HEK293 (cell line): ENCODE measurements at regions not wholly inside any gene's neighbourhood (a gene's known extent, or its start where the extent isn't known, plus 50 kb on each side); places are given as distances from the start of the nearest gene placed in this dataset.

Source experiments
- EGR2 ChIP-seq: fragments of 450-650 bp; formaldehyde crosslinking; IDR thresholded peaks from 2 replicates; pipeline ENCODE4 v1.5.1; 2016; ENCODE audit warnings: low read depth, missing biosample characterization, missing genetic modification characterization
- HOXD13 ChIP-seq: sonication (generic); formaldehyde crosslinking; IDR thresholded peaks from 2 replicates; pipeline ENCODE4 v1.8.0; 2022; ENCODE audit warnings: missing genetic modification reagents, borderline replicate concordance
- KLF8 ChIP-seq: fragments of 450-650 bp; formaldehyde crosslinking; IDR thresholded peaks from 2 replicates; pipeline ENCODE4 v1.5.1; 2016; ENCODE audit warnings: missing biosample characterization, missing genetic modification characterization
- SCRT2 ChIP-seq: fragments of 450-650 bp; formaldehyde crosslinking; IDR thresholded peaks from 2 replicates; pipeline ENCODE4 v1.5.1; 2016; ENCODE audit warnings: missing biosample characterization, missing genetic modification characterization
- ZEB2 ChIP-seq: fragments of 450-650 bp; formaldehyde crosslinking; IDR thresholded peaks from 2 replicates; pipeline ENCODE4 v1.5.1; 2016; ENCODE audit warnings: missing biosample characterization, missing genetic modification characterization
- ZNF121 ChIP-seq: fragments of 450-650 bp; formaldehyde crosslinking; IDR thresholded peaks from 2 replicates; pipeline ENCODE4 v1.5.1; 2016; ENCODE audit warnings: missing biosample characterization, missing genetic modification characterization
- ZNF146 ChIP-seq: fragments of 450-650 bp; formaldehyde crosslinking; IDR thresholded peaks from 2 replicates; pipeline ENCODE4 v1.5.1; 2016; ENCODE audit warnings: missing biosample characterization, missing genetic modification characterization
- ZNF211 ChIP-seq: fragments of 450-650 bp; formaldehyde crosslinking; IDR thresholded peaks from 2 replicates; pipeline ENCODE4 v1.5.1; 2016; ENCODE audit warnings: low read depth, missing biosample characterization, missing genetic modification characterization
- ZNF239 ChIP-seq: fragments of 450-650 bp; formaldehyde crosslinking; IDR thresholded peaks from 2 replicates; pipeline ENCODE4 v1.5.1; 2016; ENCODE audit warnings: missing biosample characterization, missing genetic modification characterization
- ZNF24 ChIP-seq: fragments of 450-650 bp; formaldehyde crosslinking; IDR thresholded peaks from 2 replicates; pipeline ENCODE4 v1.5.1; 2016; ENCODE audit warnings: missing biosample characterization, missing genetic modification characterization
- ZNF266 ChIP-seq: fragments of 450-650 bp; formaldehyde crosslinking; IDR thresholded peaks from 2 replicates; pipeline ENCODE4 v1.5.1; 2016; ENCODE audit warnings: missing biosample characterization, missing genetic modification characterization, low read depth
- ZNF302 ChIP-seq: fragments of 450-650 bp; formaldehyde crosslinking; IDR thresholded peaks from 2 replicates; pipeline ENCODE4 v1.5.1; 2016; ENCODE audit warnings: missing biosample characterization, missing genetic modification characterization, low read depth
- ZNF324 ChIP-seq: fragments of 450-650 bp; formaldehyde crosslinking; IDR thresholded peaks from 2 replicates; pipeline ENCODE4 v1.5.1; 2016; ENCODE audit warnings: missing biosample characterization, missing genetic modification characterization
- ZNF391 ChIP-seq: fragments of 450-650 bp; formaldehyde crosslinking; IDR thresholded peaks from 2 replicates; pipeline ENCODE4 v1.5.1; 2016; ENCODE audit warnings: low read depth, missing biosample characterization, missing genetic modification characterization, borderline replicate concordance
- ZNF510 ChIP-seq: fragments of 450-650 bp; formaldehyde crosslinking; IDR thresholded peaks from 2 replicates; pipeline ENCODE4 v1.5.1; 2018; ENCODE audit warnings: mild to moderate bottlenecking, missing genetic modification characterization, missing biosample characterization; ENCODE audit not compliant: insufficient replicate concordance
- ZNF529 ChIP-seq: fragments of 450-650 bp; formaldehyde crosslinking; IDR thresholded peaks from 2 replicates; pipeline ENCODE4 v1.5.1; 2017; ENCODE audit warnings: missing genetic modification characterization, missing biosample characterization; ENCODE audit not compliant: insufficient replicate concordance
- ZNF544 ChIP-seq: fragments of 450-650 bp; formaldehyde crosslinking; IDR thresholded peaks from 2 replicates; pipeline ENCODE4 v1.5.0; 2017; ENCODE audit warnings: missing biosample characterization, missing genetic modification characterization
- ZNF558 ChIP-seq: fragments of 450-650 bp; formaldehyde crosslinking; IDR thresholded peaks from 2 replicates; pipeline ENCODE4 v1.5.1; 2016; ENCODE audit warnings: missing biosample characterization, missing genetic modification characterization
- ZNF596 ChIP-seq: fragments of 450-650 bp; IDR thresholded peaks from 2 replicates; pipeline ENCODE4 v1.5.0; 2018; ENCODE audit warnings: missing biosample characterization, mild to moderate bottlenecking, missing genetic modification characterization, moderate library complexity
- ZNF660 ChIP-seq: fragments of 450-650 bp; IDR thresholded peaks from 2 replicates; pipeline ENCODE4 v1.5.1; 2018; ENCODE audit warnings: missing biosample characterization, mild to moderate bottlenecking, missing genetic modification characterization
- ZNF830 ChIP-seq: fragments of 450-650 bp; IDR thresholded peaks from 2 replicates; pipeline ENCODE4 v1.5.0; 2018; ENCODE audit warnings: missing biosample characterization, missing genetic modification characterization, low read depth, mild to moderate bottlenecking, moderate library complexity
- ZSCAN16 ChIP-seq: fragments of 450-650 bp; formaldehyde crosslinking; IDR thresholded peaks from 2 replicates; pipeline ENCODE4 v1.5.1; 2016; ENCODE audit warnings: missing biosample characterization, missing genetic modification characterization
- ZSCAN23 ChIP-seq: fragments of 450-650 bp; formaldehyde crosslinking; IDR thresholded peaks from 2 replicates; pipeline ENCODE4 v1.5.1; 2016; ENCODE audit warnings: missing biosample characterization, missing genetic modification characterization
- ZSCAN30 ChIP-seq: fragments of 450-650 bp; IDR thresholded peaks from 2 replicates; pipeline ENCODE4 v1.5.1; 2018; ENCODE audit warnings: missing biosample characterization, mild to moderate bottlenecking, missing genetic modification characterization, moderate library complexity
- ZXDB ChIP-seq: fragments of 450-650 bp; formaldehyde crosslinking; IDR thresholded peaks from 2 replicates; pipeline ENCODE4 v1.5.1; 2016; ENCODE audit warnings: missing biosample characterization, missing genetic modification characterization
- TF ChIP-seq, protein P1 (sequence below): fragments of 450-650 bp; formaldehyde crosslinking; IDR thresholded peaks from 2 replicates; pipeline ENCODE4 v1.5.1; 2016; ENCODE audit warnings: missing biosample characterization, missing genetic modification characterization
- TF ChIP-seq, protein P2 (sequence below): fragments of 450-650 bp; formaldehyde crosslinking; IDR thresholded peaks from 2 replicates; pipeline ENCODE4 v1.5.1; 2017; ENCODE audit warnings: missing biosample characterization, missing genetic modification characterization
- TF ChIP-seq, protein P3 (sequence below): fragments of 450-650 bp; formaldehyde crosslinking; IDR thresholded peaks from 2 replicates; pipeline ENCODE4 v1.5.1; 2016; ENCODE audit warnings: missing biosample characterization, missing genetic modification characterization, borderline replicate concordance
- TF ChIP-seq, protein P4 (sequence below): IDR thresholded peaks from 2 replicates; pipeline ENCODE4 v1.6.1; 2011; ENCODE audit warnings: mild to moderate bottlenecking, low read depth, low read length, borderline replicate concordance

DNA sequence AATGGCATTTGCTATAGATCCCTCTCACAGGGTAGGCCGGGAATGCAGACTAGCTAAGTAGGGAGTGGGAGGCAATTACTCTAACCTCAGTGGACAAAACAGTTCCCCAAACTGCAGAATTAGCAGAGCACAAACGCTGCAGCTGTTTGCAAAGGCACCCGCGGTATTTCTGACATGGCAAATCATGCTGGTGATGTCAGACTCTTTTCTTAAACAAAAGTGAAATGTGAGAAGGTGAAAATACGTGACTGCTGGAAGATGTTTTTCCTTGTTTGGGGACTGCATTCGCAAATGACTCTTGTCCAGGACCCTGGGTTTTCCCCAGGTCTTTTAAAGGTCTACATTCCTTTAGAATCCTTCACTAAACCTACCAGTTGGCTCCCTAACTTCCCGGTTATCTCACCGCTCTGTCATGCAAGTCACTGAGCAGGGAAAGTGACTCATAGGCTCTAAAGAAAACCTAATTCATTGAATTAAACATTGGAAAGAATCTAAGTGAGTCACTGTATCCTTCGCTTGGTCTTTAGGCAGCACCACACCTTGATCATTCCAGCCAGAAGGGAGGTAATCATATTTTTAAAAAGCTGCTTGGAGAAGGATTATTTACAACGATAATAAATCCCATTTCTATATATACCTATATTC is 91.5 kb upstream of the DNAH5 start (continued):
- TF ChIP-seq, protein P1, sequence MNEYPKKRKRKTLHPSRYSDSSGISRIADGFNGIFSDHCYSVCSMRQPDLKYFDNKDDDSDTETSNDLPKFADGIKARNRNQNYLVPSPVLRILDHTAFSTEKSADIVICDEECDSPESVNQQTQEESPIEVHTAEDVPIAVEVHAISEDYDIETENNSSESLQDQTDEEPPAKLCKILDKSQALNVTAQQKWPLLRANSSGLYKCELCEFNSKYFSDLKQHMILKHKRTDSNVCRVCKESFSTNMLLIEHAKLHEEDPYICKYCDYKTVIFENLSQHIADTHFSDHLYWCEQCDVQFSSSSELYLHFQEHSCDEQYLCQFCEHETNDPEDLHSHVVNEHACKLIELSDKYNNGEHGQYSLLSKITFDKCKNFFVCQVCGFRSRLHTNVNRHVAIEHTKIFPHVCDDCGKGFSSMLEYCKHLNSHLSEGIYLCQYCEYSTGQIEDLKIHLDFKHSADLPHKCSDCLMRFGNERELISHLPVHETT = peak; percentile 77
- TF ChIP-seq ZEB2 (peak; percentile 96), ZNF146 (tag by site-specific recombination) (no peak), ZNF121 (tag by site-specific recombination) (no peak), ZXDB (tag by site-specific recombination) (peak; percentile 85), ZNF544 (tag by site-specific recombination) (no peak), ZNF302 (tag by site-specific recombination) (no peak), ZNF239 (tag by site-specific recombination) (no peak), ZNF830 (tag by site-specific recombination) (no peak), KLF8 (peak; percentile 45; the same call in 1 of the 2 replicates), ZSCAN30 (tag by site-specific recombination) (peak; percentile 42; the same call in 1 of the 2 replicates), ZNF529 (tag by site-specific recombination) (no peak), ZNF324 (tag by site-specific recombination) (peak; percentile 89), ZNF660 (peak; percentile 89; the same call in 1 of the 2 replicates), ZNF391 (tag by site-specific recombination) (peak; percentile 46; the same call in 1 of the 2 replicates), ZNF558 (tag by site-specific recombination) (peak; percentile 81; the same call in 1 of the 2 replicates), ZNF510 (no peak), ZNF266 (tag by site-specific recombination) (no peak), ZNF596 (tag by site-specific recombination) (no peak), ZNF211 (no peak), ZSCAN23 (tag by site-specific recombination) (peak; percentile 43; the same call in 1 of the 2 replicates), HOXD13 (CRISPR knock-in tag) (no peak), EGR2 (tag by site-specific recombination) (0 out of 2 replicates have a peak, but pooled peaks have one; percentile 22), ZSCAN16 (tag by site-specific recombination) (no peak), SCRT2 (tag by site-specific recombination) (peak; percentile 52), ZNF24 (tag by site-specific recombination) (peak; percentile 70; the same call in 1 of the 2 replicates)
- TF ChIP-seq, protein P2, sequence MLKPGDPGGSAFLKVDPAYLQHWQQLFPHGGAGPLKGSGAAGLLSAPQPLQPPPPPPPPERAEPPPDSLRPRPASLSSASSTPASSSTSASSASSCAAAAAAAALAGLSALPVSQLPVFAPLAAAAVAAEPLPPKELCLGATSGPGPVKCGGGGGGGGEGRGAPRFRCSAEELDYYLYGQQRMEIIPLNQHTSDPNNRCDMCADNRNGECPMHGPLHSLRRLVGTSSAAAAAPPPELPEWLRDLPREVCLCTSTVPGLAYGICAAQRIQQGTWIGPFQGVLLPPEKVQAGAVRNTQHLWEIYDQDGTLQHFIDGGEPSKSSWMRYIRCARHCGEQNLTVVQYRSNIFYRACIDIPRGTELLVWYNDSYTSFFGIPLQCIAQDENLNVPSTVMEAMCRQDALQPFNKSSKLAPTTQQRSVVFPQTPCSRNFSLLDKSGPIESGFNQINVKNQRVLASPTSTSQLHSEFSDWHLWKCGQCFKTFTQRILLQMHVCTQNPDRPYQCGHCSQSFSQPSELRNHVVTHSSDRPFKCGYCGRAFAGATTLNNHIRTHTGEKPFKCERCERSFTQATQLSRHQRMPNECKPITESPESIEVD (tag by site-specific recombination) = peak; percentile 86
- TF ChIP-seq, protein P3, sequence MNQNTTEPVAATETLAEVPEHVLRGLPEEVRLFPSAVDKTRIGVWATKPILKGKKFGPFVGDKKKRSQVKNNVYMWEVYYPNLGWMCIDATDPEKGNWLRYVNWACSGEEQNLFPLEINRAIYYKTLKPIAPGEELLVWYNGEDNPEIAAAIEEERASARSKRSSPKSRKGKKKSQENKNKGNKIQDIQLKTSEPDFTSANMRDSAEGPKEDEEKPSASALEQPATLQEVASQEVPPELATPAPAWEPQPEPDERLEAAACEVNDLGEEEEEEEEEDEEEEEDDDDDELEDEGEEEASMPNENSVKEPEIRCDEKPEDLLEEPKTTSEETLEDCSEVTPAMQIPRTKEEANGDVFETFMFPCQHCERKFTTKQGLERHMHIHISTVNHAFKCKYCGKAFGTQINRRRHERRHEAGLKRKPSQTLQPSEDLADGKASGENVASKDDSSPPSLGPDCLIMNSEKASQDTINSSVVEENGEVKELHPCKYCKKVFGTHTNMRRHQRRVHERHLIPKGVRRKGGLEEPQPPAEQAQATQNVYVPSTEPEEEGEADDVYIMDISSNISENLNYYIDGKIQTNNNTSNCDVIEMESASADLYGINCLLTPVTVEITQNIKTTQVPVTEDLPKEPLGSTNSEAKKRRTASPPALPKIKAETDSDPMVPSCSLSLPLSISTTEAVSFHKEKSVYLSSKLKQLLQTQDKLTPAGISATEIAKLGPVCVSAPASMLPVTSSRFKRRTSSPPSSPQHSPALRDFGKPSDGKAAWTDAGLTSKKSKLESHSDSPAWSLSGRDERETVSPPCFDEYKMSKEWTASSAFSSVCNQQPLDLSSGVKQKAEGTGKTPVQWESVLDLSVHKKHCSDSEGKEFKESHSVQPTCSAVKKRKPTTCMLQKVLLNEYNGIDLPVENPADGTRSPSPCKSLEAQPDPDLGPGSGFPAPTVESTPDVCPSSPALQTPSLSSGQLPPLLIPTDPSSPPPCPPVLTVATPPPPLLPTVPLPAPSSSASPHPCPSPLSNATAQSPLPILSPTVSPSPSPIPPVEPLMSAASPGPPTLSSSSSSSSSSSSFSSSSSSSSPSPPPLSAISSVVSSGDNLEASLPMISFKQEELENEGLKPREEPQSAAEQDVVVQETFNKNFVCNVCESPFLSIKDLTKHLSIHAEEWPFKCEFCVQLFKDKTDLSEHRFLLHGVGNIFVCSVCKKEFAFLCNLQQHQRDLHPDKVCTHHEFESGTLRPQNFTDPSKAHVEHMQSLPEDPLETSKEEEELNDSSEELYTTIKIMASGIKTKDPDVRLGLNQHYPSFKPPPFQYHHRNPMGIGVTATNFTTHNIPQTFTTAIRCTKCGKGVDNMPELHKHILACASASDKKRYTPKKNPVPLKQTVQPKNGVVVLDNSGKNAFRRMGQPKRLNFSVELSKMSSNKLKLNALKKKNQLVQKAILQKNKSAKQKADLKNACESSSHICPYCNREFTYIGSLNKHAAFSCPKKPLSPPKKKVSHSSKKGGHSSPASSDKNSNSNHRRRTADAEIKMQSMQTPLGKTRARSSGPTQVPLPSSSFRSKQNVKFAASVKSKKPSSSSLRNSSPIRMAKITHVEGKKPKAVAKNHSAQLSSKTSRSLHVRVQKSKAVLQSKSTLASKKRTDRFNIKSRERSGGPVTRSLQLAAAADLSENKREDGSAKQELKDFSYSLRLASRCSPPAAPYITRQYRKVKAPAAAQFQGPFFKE (tag by site-specific recombination) = no peak
- TF ChIP-seq, protein P4, sequence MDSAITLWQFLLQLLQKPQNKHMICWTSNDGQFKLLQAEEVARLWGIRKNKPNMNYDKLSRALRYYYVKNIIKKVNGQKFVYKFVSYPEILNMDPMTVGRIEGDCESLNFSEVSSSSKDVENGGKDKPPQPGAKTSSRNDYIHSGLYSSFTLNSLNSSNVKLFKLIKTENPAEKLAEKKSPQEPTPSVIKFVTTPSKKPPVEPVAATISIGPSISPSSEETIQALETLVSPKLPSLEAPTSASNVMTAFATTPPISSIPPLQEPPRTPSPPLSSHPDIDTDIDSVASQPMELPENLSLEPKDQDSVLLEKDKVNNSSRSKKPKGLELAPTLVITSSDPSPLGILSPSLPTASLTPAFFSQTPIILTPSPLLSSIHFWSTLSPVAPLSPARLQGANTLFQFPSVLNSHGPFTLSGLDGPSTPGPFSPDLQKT = no peak
